Activated naive CD8-positive, alpha-beta T cell treated with anti-CD3 and anti-CD28 coated beads, Interleukin-2, amount 50 U/mL, for 24 hours (primary cell): ENCODE measurements at regions not wholly inside any gene's neighbourhood (a gene's known extent, or its start where the extent isn't known, plus 50 kb on each side); places are given as distances from the start of the nearest gene placed in this dataset.

ENCODE experiments used
- ATAC-seq: fragments of 150-1000 bp; cut with Tn5 transposase; one replicate; pipeline ENCODE4 v1.10.0; 2021
- DNase-seq: peaks from one replicate; pipeline ENCODE4 v3.0.0; 2021
- H3K27ac Mint-ChIP-seq: one replicate; pipeline ENCODE4 v1.8.0; 2021; ENCODE audit warnings: mild to moderate bottlenecking, mixed read lengths
- H3K27me3 Mint-ChIP-seq: one replicate; pipeline ENCODE4 v1.8.0; 2021; ENCODE audit warnings: mixed read lengths
- H3K36me3 Mint-ChIP-seq: one replicate; pipeline ENCODE4 v1.8.0; 2021; ENCODE audit warnings: low read depth, mixed read lengths
- H3K4me1 Mint-ChIP-seq: one replicate; pipeline ENCODE4 v1.8.0; 2021; ENCODE audit warnings: mixed read lengths
- H3K4me3 Mint-ChIP-seq: one replicate; pipeline ENCODE4 v1.8.0; 2021; ENCODE audit warnings: mild to moderate bottlenecking, moderate library complexity, mixed read lengths
- H3K9me3 Mint-ChIP-seq: one replicate; pipeline ENCODE4 v1.8.0; 2021; ENCODE audit warnings: mixed read lengths

- DNase-seq = no peak
- no peaks in the 10 kb centered on the region for H3K4me1 Mint-ChIP-seq
- H3K27ac Mint-ChIP-seq = no peak overlapping the region
- peaks cover 13% of the 10 kb centered on the region for H3K27me3 Mint-ChIP-seq
- no peak for ATAC-seq
- H3K9me3 Mint-ChIP-seq = no peaks in the 10 kb centered on the region
- no peaks in the 10 kb centered on the region for H3K36me3 Mint-ChIP-seq
- H3K4me3 Mint-ChIP-seq = no peak overlapping the region
Observed at GRCh38 chr16:80318107-80318506, 222.7 kb upstream of the DYNLRB2 start.

- no peak for DNase-seq
- Mint-ChIP-seq H3K9me3 (no peaks in the 10 kb centered on the region), H3K27me3 (peaks cover 13% of the 10 kb centered on the region)
Observed at GRCh38 chr16:80317599-80318037, 223.2 kb upstream of the DYNLRB2 start.

GRCh38 chr16:80317116-80317515 is 223.7 kb upstream of the DYNLRB2 start:
- H3K4me1 Mint-ChIP-seq = no peaks in the 10 kb centered on the region
- peaks cover 13% of the 10 kb centered on the region for H3K27me3 Mint-ChIP-seq
- no peaks in the 10 kb centered on the region for H3K9me3 Mint-ChIP-seq
- no peak overlapping the region for H3K4me3 Mint-ChIP-seq
- H3K27ac Mint-ChIP-seq = no peak overlapping the region
- ATAC-seq (no peak), DNase-seq (no peak)
- H3K36me3 Mint-ChIP-seq = no peaks in the 10 kb centered on the region

More at GRCh38 chr16:80317599-80318037, 223.2 kb upstream of the DYNLRB2 start:
- Mint-ChIP-seq H3K36me3 (no peaks in the 10 kb centered on the region), H3K4me3 (no peak overlapping the region), H3K27ac (no peak overlapping the region), H3K4me1 (no peaks in the 10 kb centered on the region)
- no peak for ATAC-seq

GRCh38 chr16:80314042-80314441 is 226.8 kb upstream of the DYNLRB2 start:
- H3K27me3 Mint-ChIP-seq = peaks cover 6% of the 10 kb centered on the region
- no peaks in the 10 kb centered on the region for H3K36me3 Mint-ChIP-seq
- no peak for DNase-seq
- H3K4me1 Mint-ChIP-seq = no peaks in the 10 kb centered on the region
- H3K27ac Mint-ChIP-seq = no peak overlapping the region
- no peaks in the 10 kb centered on the region for H3K9me3 Mint-ChIP-seq
- ATAC-seq = no peak
- no peak overlapping the region for H3K4me3 Mint-ChIP-seq

- no peaks in the 10 kb centered on the region for H3K4me1 Mint-ChIP-seq
- no peaks in the 10 kb centered on the region for H3K9me3 Mint-ChIP-seq
- no peaks in the 10 kb centered on the region for H3K27me3 Mint-ChIP-seq
- no peak for DNase-seq
- H3K4me3 Mint-ChIP-seq = no peak overlapping the region
- H3K27ac Mint-ChIP-seq = no peak overlapping the region
- H3K36me3 Mint-ChIP-seq = no peaks in the 10 kb centered on the region
- no peak for ATAC-seq
Observed at GRCh38 chr16:80309178-80309577, 231.6 kb upstream of the DYNLRB2 start.

- DNase-seq (no peak), ATAC-seq (no peak)
- Mint-ChIP-seq H3K27me3 (peaks cover 7% of the 10 kb centered on the region), H3K27ac (no peak overlapping the region), H3K4me3 (no peak overlapping the region), H3K9me3 (peaks cover 4% of the 10 kb centered on the region), H3K36me3 (no peaks in the 10 kb centered on the region), H3K4me1 (no peaks in the 10 kb centered on the region)
Observed at GRCh38 chr16:80305410-80305809, 235.4 kb upstream of the DYNLRB2 start.

GRCh38 chr16:80303691-80304090 is 237.1 kb upstream of the DYNLRB2 start:
- no peak for DNase-seq
- Mint-ChIP-seq H3K27ac (no peak overlapping the region), H3K27me3 (peaks cover 7% of the 10 kb centered on the region), H3K4me1 (no peaks in the 10 kb centered on the region), H3K4me3 (no peak overlapping the region), H3K36me3 (no peaks in the 10 kb centered on the region), H3K9me3 (peaks cover 4% of the 10 kb centered on the region)
- no peak for ATAC-seq

GRCh38 chr16:80300876-80301275 is 239.9 kb upstream of the DYNLRB2 start:
- ATAC-seq = no peak
- peaks cover 4% of the 10 kb centered on the region for H3K9me3 Mint-ChIP-seq
- DNase-seq = no peak
- no peak overlapping the region for H3K4me3 Mint-ChIP-seq
- H3K27me3 Mint-ChIP-seq = peaks cover 11% of the 10 kb centered on the region
- no peak overlapping the region for H3K27ac Mint-ChIP-seq
- no peaks in the 10 kb centered on the region for H3K4me1 Mint-ChIP-seq
- H3K36me3 Mint-ChIP-seq = no peaks in the 10 kb centered on the region

GRCh38 chr16:80300456-80300855 is 240.3 kb upstream of the DYNLRB2 start:
- Mint-ChIP-seq H3K9me3 (peaks cover 4% of the 10 kb centered on the region), H3K4me3 (no peak overlapping the region), H3K27me3 (peaks cover 13% of the 10 kb centered on the region), H3K36me3 (no peaks in the 10 kb centered on the region), H3K4me1 (no peaks in the 10 kb centered on the region), H3K27ac (no peak overlapping the region)
- no peak for DNase-seq
- no peak for ATAC-seq

- Mint-ChIP-seq H3K27me3 (peaks cover 16% of the 10 kb centered on the region), H3K4me1 (no peaks in the 10 kb centered on the region), H3K27ac (no peak overlapping the region), H3K4me3 (no peak overlapping the region), H3K36me3 (no peaks in the 10 kb centered on the region), H3K9me3 (peaks cover 4% of the 10 kb centered on the region)
- no peak for DNase-seq
- no peak for ATAC-seq
Observed at GRCh38 chr16:80299416-80299815, 241.4 kb upstream of the DYNLRB2 start.

GRCh38 chr16:80298676-80299075 is 242.1 kb upstream of the DYNLRB2 start:
- ATAC-seq (no peak), DNase-seq (no peak)
- no peaks in the 10 kb centered on the region for H3K36me3 Mint-ChIP-seq
- H3K4me1 Mint-ChIP-seq = no peaks in the 10 kb centered on the region
- H3K9me3 Mint-ChIP-seq = peaks cover 4% of the 10 kb centered on the region
- H3K27ac Mint-ChIP-seq = no peak overlapping the region
- H3K4me3 Mint-ChIP-seq = no peak overlapping the region
- H3K27me3 Mint-ChIP-seq = peaks cover 16% of the 10 kb centered on the region

GRCh38 chr16:80296034-80296433 is 244.8 kb upstream of the DYNLRB2 start:
- H3K4me1 Mint-ChIP-seq = no peaks in the 10 kb centered on the region
- DNase-seq (no peak), ATAC-seq (no peak)
- H3K27ac Mint-ChIP-seq = no peak overlapping the region
- no peaks in the 10 kb centered on the region for H3K36me3 Mint-ChIP-seq
- H3K27me3 Mint-ChIP-seq = peaks cover 9% of the 10 kb centered on the region
- H3K4me3 Mint-ChIP-seq = no peak overlapping the region
- H3K9me3 Mint-ChIP-seq = no peaks in the 10 kb centered on the region

- Mint-ChIP-seq H3K9me3 (no peaks in the 10 kb centered on the region), H3K4me1 (no peaks in the 10 kb centered on the region), H3K27me3 (peaks cover 9% of the 10 kb centered on the region), H3K36me3 (no peaks in the 10 kb centered on the region), H3K27ac (no peak overlapping the region), H3K4me3 (no peak overlapping the region)
- ATAC-seq (no peak), DNase-seq (no peak)
Observed at GRCh38 chr16:80294172-80294571, 246.6 kb upstream of the DYNLRB2 start.

- no peaks in the 10 kb centered on the region for H3K4me1 Mint-ChIP-seq
- no peak overlapping the region for H3K27ac Mint-ChIP-seq
- H3K36me3 Mint-ChIP-seq = no peaks in the 10 kb centered on the region
- H3K4me3 Mint-ChIP-seq = no peak overlapping the region
- DNase-seq = no peak
- H3K9me3 Mint-ChIP-seq = no peaks in the 10 kb centered on the region
- ATAC-seq = no peak
- H3K27me3 Mint-ChIP-seq = no peaks in the 10 kb centered on the region
Observed at GRCh38 chr16:80288616-80289015, 252.2 kb upstream of the DYNLRB2 start.

- DNase-seq (no peak), ATAC-seq (no peak)
- H3K36me3 Mint-ChIP-seq = no peaks in the 10 kb centered on the region
- H3K9me3 Mint-ChIP-seq = no peaks in the 10 kb centered on the region
- no peaks in the 10 kb centered on the region for H3K4me1 Mint-ChIP-seq
- no peaks in the 10 kb centered on the region for H3K27me3 Mint-ChIP-seq
- no peak overlapping the region for H3K4me3 Mint-ChIP-seq
- H3K27ac Mint-ChIP-seq = no peak overlapping the region
Observed at GRCh38 chr16:80287674-80288073, 253.1 kb upstream of the DYNLRB2 start.

- Mint-ChIP-seq H3K4me1 (no peaks in the 10 kb centered on the region), H3K4me3 (no peak overlapping the region), H3K27ac (no peak overlapping the region), H3K9me3 (no peaks in the 10 kb centered on the region), H3K36me3 (no peaks in the 10 kb centered on the region), H3K27me3 (no peaks in the 10 kb centered on the region)
- DNase-seq (no peak), ATAC-seq (no peak)
Observed at GRCh38 chr16:80285104-80285503, 255.7 kb upstream of the DYNLRB2 start.
